Right lobe of liver (tissue), 6 donors: ENCODE measurements at regions not wholly inside any gene's neighbourhood (a gene's known extent, or its start where the extent isn't known, plus 50 kb on each side); places are given as distances from the start of the nearest gene placed in this dataset.

ENCODE experiments used
- ATAC-seq, 4 donors: fragments of 200-7000 bp; cut with Tn5 transposase; one replicate each; pipeline ENCODE4 v1.9.1; 2020; ENCODE audit warnings: mild to moderate bottlenecking in 4 of 4, moderate library complexity in 4 of 4
- DNase-seq, 3 donors: peaks; one replicate each; pipeline ENCODE4 v3.0.0-alpha.2; 2020
- H3K27ac ChIP-seq, 3 donors: fragments of 200-600 bp; one replicate each; pipeline ENCODE4 v1.8.0; 2022
- H3K27me3 ChIP-seq, 2 donors: fragments of 200-600 bp; one replicate each; pipeline ENCODE4 v1.8.0; 2022
- H3K36me3 ChIP-seq, 4 donors: fragments of 200-600 bp; sonication (generic) in 1 of 4; one replicate each; pipeline versions ENCODE4 v1.5.1 to v1.8.0; 2017 to 2022; ENCODE audit warnings: control low read depth in 1 of 4
- H3K4me1 ChIP-seq, 4 donors: fragments of 200-600 bp; sonication (generic) in 1 of 4; one replicate each; pipeline versions ENCODE4 v1.5.1 to v1.8.0; 2017 to 2022; ENCODE audit warnings: control low read depth in 1 of 4
- H3K4me3 ChIP-seq, 3 donors: fragments of 200-600 bp; one replicate each; pipeline ENCODE4 v1.8.0; 2022
- H3K9me3 ChIP-seq, 4 donors: fragments of 200-600 bp; sonication (generic) in 1 of 4; one replicate each; pipeline versions ENCODE4 v1.5.1 to v1.8.0; 2017 to 2022; ENCODE audit warnings: control low read depth in 1 of 4
- POLR2A ChIP-seq: fragments of 450-650 bp; IDR thresholded peaks from one replicate; pipeline ENCODE4 v1.6.1; 2017; ENCODE audit warnings: antibody characterized with exemption, mild to moderate bottlenecking
- WGBS: methylation state at CpG from one replicate; pipeline ENCODE4 v1.1.6; 2018; ENCODE audit warnings: low coverage, low lambda C conversion rate; ENCODE audit not compliant: insufficient coverage; ENCODE audit errors: missing lambda C conversion rate; 5-methylcytosine and 5-hydroxymethylcytosine counted together
- intact Hi-C, 2 donors: fragments of 100-400 bp; cut with DNase I; formaldehyde crosslinking; loops; one replicate each; pipeline versions ENCODE4 v1.11.2 to v1.14.1; 2022
- TF ChIP-seq, protein P1 (sequence below), 4 donors: fragments of 200-600 bp in 3 of 4; fragments of 450-650 bp in 1 of 4; IDR thresholded peaks; one replicate each; pipeline versions ENCODE4 v1.5.1 to v1.8.0; 2016 to 2022; ENCODE audit warnings: antibody characterized with exemption in 4 of 4, mild to moderate bottlenecking in 2 of 4
- donor health status: DM: no; HTN: yes; CAD: no.
- donor health status: DM: no; HTN: no; CAD: no.
- donor health status: DM: no; HTN: no; CAD: no.
- donor health status: DM: no; HTN: yes; CAD: no.
- donor health status: DM: no; HTN: yes; CAD: no.

DNA sequence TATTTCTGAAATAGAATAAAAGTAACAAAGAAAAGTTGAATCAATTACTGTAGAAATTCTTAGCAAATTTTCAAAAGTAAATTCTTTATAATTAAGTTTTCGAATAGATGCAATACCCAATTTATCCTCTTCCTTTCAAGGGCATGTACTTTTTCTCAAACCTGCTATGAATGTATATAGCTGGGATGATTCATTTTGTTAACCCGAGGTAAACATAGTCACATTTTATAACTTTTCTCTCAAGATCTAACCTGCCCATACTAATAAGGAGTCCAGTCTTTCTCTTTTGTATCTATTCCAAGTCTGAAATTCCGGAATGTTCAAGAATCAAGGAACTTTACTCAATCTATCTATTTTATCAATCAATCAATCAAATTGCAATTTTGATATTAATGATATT, 1072.9 kb downstream of the REEP3 start:
- 61% methylated on average over 3 of the region's 3 CpGs for WGBS

DNA sequence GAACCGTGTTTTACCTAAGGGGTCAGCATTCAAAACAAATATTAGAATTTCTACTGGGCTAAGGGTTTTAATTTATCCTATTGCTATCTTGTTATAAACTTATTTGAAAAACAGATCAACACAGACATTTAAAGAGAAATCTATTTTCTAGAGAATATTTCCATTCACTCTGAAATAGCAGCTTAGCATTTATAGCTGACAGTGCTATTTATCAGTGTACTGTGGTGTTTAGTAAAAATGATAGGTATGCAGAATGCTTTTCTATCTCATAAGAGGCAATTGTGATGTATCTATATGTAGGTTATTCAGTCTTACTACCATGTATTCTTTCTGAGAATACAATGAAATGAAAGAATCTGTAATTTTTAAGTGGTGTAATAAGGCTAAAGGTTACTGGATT, 1077.4 kb downstream of the REEP3 start:
- Histone ChIP-seq H3K36me3 (no peaks in the 10 kb centered on the region), H3K9me3 (no peaks in the 10 kb centered on the region), H3K4me1 (no peaks in the 10 kb centered on the region), H3K27ac (no peak overlapping the region), H3K27me3 (no peaks in the 10 kb centered on the region), H3K4me3 (no peak overlapping the region)
- DNase-seq (no peak), ATAC-seq (no peak)
- intact Hi-C loops, result no loop called here
- WGBS, result 79% methylated on average over 1 of the region's 1 CpG
- TF ChIP-seq, protein P1, sequence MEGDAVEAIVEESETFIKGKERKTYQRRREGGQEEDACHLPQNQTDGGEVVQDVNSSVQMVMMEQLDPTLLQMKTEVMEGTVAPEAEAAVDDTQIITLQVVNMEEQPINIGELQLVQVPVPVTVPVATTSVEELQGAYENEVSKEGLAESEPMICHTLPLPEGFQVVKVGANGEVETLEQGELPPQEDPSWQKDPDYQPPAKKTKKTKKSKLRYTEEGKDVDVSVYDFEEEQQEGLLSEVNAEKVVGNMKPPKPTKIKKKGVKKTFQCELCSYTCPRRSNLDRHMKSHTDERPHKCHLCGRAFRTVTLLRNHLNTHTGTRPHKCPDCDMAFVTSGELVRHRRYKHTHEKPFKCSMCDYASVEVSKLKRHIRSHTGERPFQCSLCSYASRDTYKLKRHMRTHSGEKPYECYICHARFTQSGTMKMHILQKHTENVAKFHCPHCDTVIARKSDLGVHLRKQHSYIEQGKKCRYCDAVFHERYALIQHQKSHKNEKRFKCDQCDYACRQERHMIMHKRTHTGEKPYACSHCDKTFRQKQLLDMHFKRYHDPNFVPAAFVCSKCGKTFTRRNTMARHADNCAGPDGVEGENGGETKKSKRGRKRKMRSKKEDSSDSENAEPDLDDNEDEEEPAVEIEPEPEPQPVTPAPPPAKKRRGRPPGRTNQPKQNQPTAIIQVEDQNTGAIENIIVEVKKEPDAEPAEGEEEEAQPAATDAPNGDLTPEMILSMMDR (IDR thresholded peaks at IDR 0.05), result no peak
- no peak for TF ChIP-seq POLR2A

More for the DNA sequence above, 1072.9 kb downstream of the REEP3 start:
- no peak overlapping the region for H3K27ac ChIP-seq
- no peaks in the 10 kb centered on the region for H3K27me3 ChIP-seq
- H3K36me3 ChIP-seq, result no peaks in the 10 kb centered on the region
- no peak overlapping the region for H3K4me3 ChIP-seq
- ATAC-seq (no peak), DNase-seq (no peak)
- intact Hi-C loops, result no loop called here
- no peak for TF ChIP-seq POLR2A
- TF ChIP-seq, protein P1 (IDR thresholded peaks at IDR 0.05), result no peak
- no peaks in the 10 kb centered on the region for H3K4me1 ChIP-seq
- H3K9me3 ChIP-seq, result no peaks in the 10 kb centered on the region

- 41% methylated on average over 3 of the region's 3 CpGs for WGBS
- ATAC-seq, result no peak
- no peaks in the 10 kb centered on the region for H3K36me3 ChIP-seq
Measured at GRCh38 chr10:64601298-64601697, 1080.1 kb downstream of the REEP3 start.

DNA sequence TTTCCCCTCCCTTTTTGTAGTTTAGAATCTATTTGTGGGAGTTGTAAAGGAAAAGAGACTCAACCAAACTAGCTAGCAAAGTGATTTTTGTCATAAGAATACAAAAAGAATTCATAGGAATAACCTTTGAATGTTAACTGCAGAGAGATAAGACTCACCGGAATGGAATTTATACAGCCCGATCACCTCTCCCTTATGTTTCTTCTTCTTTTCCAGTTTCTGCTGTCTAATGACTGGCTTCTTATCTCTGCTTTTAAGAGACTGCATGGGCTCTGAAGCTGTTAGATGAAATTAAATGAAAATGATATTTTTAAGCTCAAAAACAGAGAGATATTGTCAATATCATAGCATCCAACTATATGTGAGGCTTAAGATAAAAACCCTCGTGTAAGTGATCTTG, 1095.9 kb downstream of the REEP3 start:
- DNase-seq (no peak), ATAC-seq (no peak)
- no peak overlapping the region for H3K4me3 ChIP-seq
- no peaks in the 10 kb centered on the region for H3K36me3 ChIP-seq
- no peaks in the 10 kb centered on the region for H3K9me3 ChIP-seq
- intact Hi-C loops, result no loop called here
- H3K27me3 ChIP-seq, result no peaks in the 10 kb centered on the region
- TF ChIP-seq, protein P1 (IDR thresholded peaks at IDR 0.05), result no peak
- TF ChIP-seq POLR2A, result no peak
- WGBS, result 50% methylated on average over 3 of the region's 3 CpGs
- no peak overlapping the region for H3K27ac ChIP-seq
- H3K4me1 ChIP-seq, result no peaks in the 10 kb centered on the region

More at GRCh38 chr10:64601298-64601697, 1080.1 kb downstream of the REEP3 start:
- Histone ChIP-seq H3K4me1 (no peaks in the 10 kb centered on the region), H3K27ac (no peak overlapping the region), H3K4me3 (no peak overlapping the region), H3K9me3 (no peaks in the 10 kb centered on the region), H3K27me3 (no peaks in the 10 kb centered on the region)
- TF ChIP-seq, protein P1 (IDR thresholded peaks at IDR 0.05), result no peak
- no peak for TF ChIP-seq POLR2A
- no peak for DNase-seq
- intact Hi-C loops, result no loop called here

- Histone ChIP-seq H3K4me3 (no peak overlapping the region), H3K27ac (no peak overlapping the region), H3K9me3 (no peaks in the 10 kb centered on the region), H3K4me1 (no peaks in the 10 kb centered on the region), H3K36me3 (no peaks in the 10 kb centered on the region), H3K27me3 (no peaks in the 10 kb centered on the region)
- no peak for ATAC-seq
- no peak for TF ChIP-seq POLR2A
- TF ChIP-seq, protein P1 (IDR thresholded peaks at IDR 0.05), result no peak
- intact Hi-C loops, result no loop called here
- WGBS, result 33% methylated on average over 1 of the region's 2 CpGs
- DNase-seq, result no peak
Measured at GRCh38 chr10:64619102-64619501, 1097.9 kb downstream of the REEP3 start.
